Tibial artery (tissue), 4 donors: ENCODE measurements at regions not wholly inside any gene's neighbourhood (a gene's known extent, or its start where the extent isn't known, plus 50 kb on each side); places are given as distances from the start of the nearest gene placed in this dataset.
"Not testable (repeated sequence)": the region's sequence is repeated elsewhere in the genome, so short reads cannot be mapped to it uniquely, and the experiment has no call there.

Experiments used
- DNase-seq, 2 donors: peaks; one replicate each; pipeline ENCODE4 v3.0.0-alpha.2; 2019
- H3K27ac ChIP-seq, 2 donors: fragments of 200-600 bp; sonication (generic) in 1 of 2; 1 replicate in 1 of 2; 2 replicates in 1 of 2; pipeline ENCODE4 v1.5.1; 2018 to 2019; ENCODE audit warnings: mild to moderate bottlenecking in 1 of 2
- H3K27me3 ChIP-seq, 2 donors: fragments of 200-600 bp; sonication (generic) in 1 of 2; one replicate each; pipeline versions ENCODE4 v1.5.1 to v1.6.0; 2016 to 2019
- H3K36me3 ChIP-seq, 3 donors: fragments of 200-600 bp; sonication (generic) in 2 of 3; one replicate each; pipeline ENCODE4 v1.5.1; 2016 to 2019; ENCODE audit warnings: mild to moderate bottlenecking in 2 of 3
- H3K4me1 ChIP-seq, 4 donors: fragments of 200-600 bp; sonication (generic) in 2 of 4; 1 replicate in 3 of 4; 2 replicates in 1 of 4; pipeline ENCODE4 v1.5.1; 2016 to 2019
- H3K4me3 ChIP-seq, 2 donors: fragments of 200-600 bp; sonication (generic) in 1 of 2; 1 replicate in 1 of 2; 2 replicates in 1 of 2; pipeline ENCODE4 v1.5.1; 2018 to 2019; ENCODE audit warnings: mild to moderate bottlenecking in 2 of 2
- H3K9me3 ChIP-seq, 3 donors: fragments of 200-600 bp; sonication (generic) in 1 of 3; one replicate each; pipeline ENCODE4 v1.5.1; 2016 to 2019
- intact Hi-C: fragments of 100-400 bp; cut with DNase I; formaldehyde crosslinking; loops from one replicate; pipeline ENCODE4 v1.15.0; 2023; ENCODE audit warnings: low total_unique reads
- TF ChIP-seq, protein P1 (sequence below), 2 experiments: fragments of 200-600 bp in 1 of 2; fragments of 450-650 bp in 1 of 2; IDR thresholded peaks; one replicate each; pipeline ENCODE4 v1.5.1; 2017 to 2019; ENCODE audit warnings: antibody characterized with exemption in 2 of 2, mild to moderate bottlenecking in 1 of 2, moderate library complexity in 1 of 2

DNA sequence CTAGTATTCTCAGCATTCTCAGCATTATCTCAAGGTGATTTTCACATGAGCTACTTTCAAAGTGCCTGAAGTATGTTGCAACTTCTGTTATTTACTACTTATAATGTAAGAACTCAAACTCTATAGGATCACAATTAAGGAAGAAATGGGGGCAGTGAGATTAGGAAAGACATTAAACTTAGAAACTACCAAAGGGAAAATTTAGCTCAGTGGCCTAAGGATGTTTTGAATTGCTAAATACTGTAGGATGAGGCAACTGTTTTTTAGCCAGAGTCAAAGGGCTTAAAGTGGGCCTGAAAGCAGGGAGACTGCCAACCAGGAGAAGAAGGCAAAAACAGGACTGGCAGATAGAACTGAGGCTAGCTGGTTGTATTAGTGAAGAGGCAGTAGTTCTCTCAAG is 55.5 kb upstream of the MBNL1 start:
- H3K4me3 ChIP-seq = no peak overlapping the region
- H3K9me3 ChIP-seq = no peaks in the 10 kb centered on the region
- intact Hi-C loops = loop anchor here (5.0 kb wide), 1 partner anchor 44 kb away; no protein-coding TSS in a partner anchor
- H3K27me3 ChIP-seq = no peaks in the 10 kb centered on the region
- no peaks in the 10 kb centered on the region for H3K36me3 ChIP-seq
- peaks cover 0 to 65% (median 17%) of the 10 kb centered on the region in 4 donors for H3K4me1 ChIP-seq
- no peak for DNase-seq
- TF ChIP-seq, protein P1, sequence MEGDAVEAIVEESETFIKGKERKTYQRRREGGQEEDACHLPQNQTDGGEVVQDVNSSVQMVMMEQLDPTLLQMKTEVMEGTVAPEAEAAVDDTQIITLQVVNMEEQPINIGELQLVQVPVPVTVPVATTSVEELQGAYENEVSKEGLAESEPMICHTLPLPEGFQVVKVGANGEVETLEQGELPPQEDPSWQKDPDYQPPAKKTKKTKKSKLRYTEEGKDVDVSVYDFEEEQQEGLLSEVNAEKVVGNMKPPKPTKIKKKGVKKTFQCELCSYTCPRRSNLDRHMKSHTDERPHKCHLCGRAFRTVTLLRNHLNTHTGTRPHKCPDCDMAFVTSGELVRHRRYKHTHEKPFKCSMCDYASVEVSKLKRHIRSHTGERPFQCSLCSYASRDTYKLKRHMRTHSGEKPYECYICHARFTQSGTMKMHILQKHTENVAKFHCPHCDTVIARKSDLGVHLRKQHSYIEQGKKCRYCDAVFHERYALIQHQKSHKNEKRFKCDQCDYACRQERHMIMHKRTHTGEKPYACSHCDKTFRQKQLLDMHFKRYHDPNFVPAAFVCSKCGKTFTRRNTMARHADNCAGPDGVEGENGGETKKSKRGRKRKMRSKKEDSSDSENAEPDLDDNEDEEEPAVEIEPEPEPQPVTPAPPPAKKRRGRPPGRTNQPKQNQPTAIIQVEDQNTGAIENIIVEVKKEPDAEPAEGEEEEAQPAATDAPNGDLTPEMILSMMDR (IDR thresholded peaks at IDR 0.05) = no peak
- H3K27ac ChIP-seq = peak overlapping the region; percentile 71 to 91

DNA sequence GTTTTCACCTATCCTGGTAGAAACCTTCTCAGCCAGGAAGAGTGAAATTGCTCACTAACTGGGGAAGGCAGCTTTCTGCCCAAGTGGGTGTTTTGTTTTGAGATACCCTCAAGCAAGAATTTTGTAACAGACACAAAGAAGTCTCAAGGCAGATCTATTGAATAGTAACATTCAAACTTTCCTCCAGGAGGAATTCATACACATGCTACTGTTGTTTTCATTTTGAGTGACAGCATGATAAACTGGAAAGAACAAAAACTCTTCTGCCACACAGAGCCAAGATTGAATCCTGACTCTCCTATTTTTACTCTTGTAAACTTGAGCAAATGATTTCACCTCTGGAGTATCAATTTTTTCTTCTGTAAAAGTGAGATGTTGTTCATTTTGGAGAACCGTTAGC is 54.8 kb upstream of the MBNL1 start:
- no peak for DNase-seq
- Histone ChIP-seq H3K27ac (peak overlapping the region; percentile 71 to 91), H3K4me3 (no peak overlapping the region), H3K9me3 (no peaks in the 10 kb centered on the region), H3K27me3 (no peaks in the 10 kb centered on the region), H3K4me1 (peaks cover 0 to 65% (median 16%) of the 10 kb centered on the region in 4 donors), H3K36me3 (no peaks in the 10 kb centered on the region)
- TF ChIP-seq, protein P1 (IDR thresholded peaks at IDR 0.05) = no peak
- intact Hi-C loops = loop anchor here (5.0 kb wide), 1 partner anchor 43 kb away; no protein-coding TSS in a partner anchor

DNA sequence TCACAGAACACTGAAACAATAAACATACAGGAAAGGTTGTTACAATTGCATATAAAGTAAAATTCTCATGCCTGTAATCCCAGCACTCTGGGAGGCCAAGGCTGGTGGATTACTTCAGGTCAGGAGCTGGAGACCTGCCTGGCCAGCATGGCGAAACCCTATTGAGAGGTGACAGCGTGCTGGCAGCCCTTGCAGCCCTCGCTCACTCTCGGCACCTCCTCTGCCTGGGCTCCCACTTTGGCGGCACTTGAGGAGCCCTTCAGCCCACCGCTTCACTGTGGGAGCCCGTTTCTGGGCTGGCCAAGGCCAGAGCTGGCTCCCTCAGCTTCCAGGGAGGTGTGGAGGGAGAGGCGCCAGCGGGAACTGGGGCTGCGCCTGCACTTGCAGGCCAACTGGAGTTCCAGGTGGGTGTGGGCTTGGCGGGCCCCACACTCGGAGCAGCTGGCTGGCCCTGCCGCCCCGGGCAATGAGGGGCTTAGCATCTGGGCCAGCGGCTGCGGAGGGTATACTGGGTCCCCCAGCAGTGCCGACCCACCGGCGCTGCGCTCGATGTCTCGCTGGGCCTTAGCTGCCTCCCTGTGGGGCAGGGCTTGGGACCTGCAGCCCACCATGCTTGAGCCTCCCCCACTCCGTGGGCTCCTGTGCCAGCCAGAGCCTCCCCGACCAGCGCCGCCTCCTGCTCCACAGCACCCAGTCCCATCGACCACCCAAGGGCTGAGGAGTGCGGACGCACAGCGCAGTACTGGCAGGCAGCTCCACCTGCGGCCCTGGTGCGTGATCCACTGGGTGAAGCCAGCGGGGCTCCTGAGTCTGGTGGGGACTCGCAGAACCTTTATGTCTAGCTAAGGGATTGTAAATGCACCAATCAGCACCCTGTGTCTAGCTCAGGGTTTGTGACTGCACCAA is 51.5 kb upstream of the MBNL1 start:
- H3K36me3 ChIP-seq, DNase-seq, H3K4me3 ChIP-seq, H3K9me3 ChIP-seq, intact Hi-C loops, H3K27me3 ChIP-seq: not testable (repeated sequence)
- Histone ChIP-seq H3K27ac (peak overlapping the region; percentile 30 to 78), H3K4me1 (peaks cover 0 to 78% (median 33%) of the 10 kb centered on the region in 4 donors)

DNA sequence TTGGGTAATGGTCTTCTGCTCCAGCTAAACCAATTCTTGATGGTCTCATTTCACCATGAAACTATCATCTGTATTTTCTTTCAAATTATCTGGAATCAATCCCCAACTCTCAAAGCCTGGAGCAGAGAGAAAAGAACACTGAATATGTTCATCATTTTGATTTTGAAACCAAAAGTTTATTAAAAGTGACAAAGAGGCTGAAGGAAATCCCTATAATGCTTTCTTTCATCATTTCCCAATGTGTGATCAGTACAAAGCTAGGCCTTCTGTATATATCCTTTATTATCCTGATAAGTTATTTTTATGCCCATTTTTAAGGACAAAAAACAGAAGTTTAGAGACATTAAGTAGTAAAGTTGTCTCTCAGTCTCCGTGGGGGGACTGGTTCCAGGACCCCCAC is 50.1 kb upstream of the MBNL1 start:
- Histone ChIP-seq H3K27me3 (no peaks in the 10 kb centered on the region), H3K4me3 (no peak overlapping the region), H3K36me3 (no peaks in the 10 kb centered on the region), H3K27ac (peak overlapping the region; percentile 78), H3K4me1 (peaks cover 0 to 80% (median 27%) of the 10 kb centered on the region in 4 donors), H3K9me3 (no peaks in the 10 kb centered on the region)
- no peak for DNase-seq
- intact Hi-C loops = no loop called here
- TF ChIP-seq, protein P1 (IDR thresholded peaks at IDR 0.05) = no peak
